Cardiac muscle cell (in vitro differentiated cells and primary cell): ENCODE measurements at regions not wholly inside any gene's neighbourhood (a gene's known extent, or its start where the extent isn't known, plus 50 kb on each side); places are given as distances from the start of the nearest gene placed in this dataset.
A peak's percentile ranks its signal among the peaks of the same experiment; 100 is the strongest.

ENCODE experiments used
- DNase-seq, 2 donors: peaks; one replicate each; pipeline versions ENCODE4 v3.0.0 to v3.0.0-alpha.2; 2010 to 2017; ENCODE audit warnings: low read depth in 1 of 2, low spot score in 1 of 2
- H3K27ac ChIP-seq: fragments of 200-600 bp; sonication (generic); 2 replicates; pipeline ENCODE4 v1.5.1; 2016
- H3K27me3 ChIP-seq: fragments of 200-600 bp; sonication (generic); 2 replicates; pipeline ENCODE4 v1.6.0; 2016; ENCODE audit warnings: control low read depth
- H3K36me3 ChIP-seq: fragments of 200-600 bp; sonication (generic); 2 replicates; pipeline ENCODE4 v1.5.1; 2016; ENCODE audit warnings: control low read depth
- H3K4me1 ChIP-seq: fragments of 200-600 bp; sonication (generic); 2 replicates; pipeline ENCODE4 v1.8.1; 2017; ENCODE audit warnings: low read depth, mild to moderate bottlenecking, mixed run types
- H3K4me3 ChIP-seq: fragments of 200-600 bp; sonication (generic); 2 replicates; pipeline ENCODE4 v1.5.1; 2016; ENCODE audit warnings: mild to moderate bottlenecking
- H3K9me3 ChIP-seq: fragments of 200-600 bp; sonication (generic); 2 replicates; pipeline ENCODE4 v1.5.1; 2017; ENCODE audit warnings: low read depth, mild to moderate bottlenecking, control low read depth
- TF ChIP-seq, protein P1 (sequence below): IDR thresholded peaks from 2 replicates; pipeline ENCODE4 v1.5.1; 2012; ENCODE audit warnings: low read depth, mild to moderate bottlenecking, low read length

DNA sequence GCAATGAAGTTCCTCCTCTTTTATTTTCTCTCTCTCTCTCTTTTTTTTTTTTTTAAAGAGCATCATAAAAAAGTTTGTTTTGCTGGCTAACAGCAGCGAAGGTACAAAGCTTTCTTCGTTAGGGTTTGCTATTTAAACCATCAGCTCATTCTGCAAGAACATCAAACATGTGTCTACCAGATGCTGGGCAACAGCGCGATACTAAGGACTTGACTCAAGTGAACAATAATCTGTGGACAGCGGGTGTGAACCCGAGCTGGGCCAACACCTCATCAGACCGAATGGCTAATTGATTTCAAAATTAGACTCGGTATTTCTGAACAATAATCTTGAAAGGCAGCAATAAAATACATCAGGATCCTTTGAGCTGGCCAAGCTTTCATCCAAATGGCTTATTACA, 246.4 kb downstream of the FBXO8 start:
- H3K9me3 ChIP-seq: no peaks in the 10 kb centered on the region
- TF ChIP-seq, protein P1, sequence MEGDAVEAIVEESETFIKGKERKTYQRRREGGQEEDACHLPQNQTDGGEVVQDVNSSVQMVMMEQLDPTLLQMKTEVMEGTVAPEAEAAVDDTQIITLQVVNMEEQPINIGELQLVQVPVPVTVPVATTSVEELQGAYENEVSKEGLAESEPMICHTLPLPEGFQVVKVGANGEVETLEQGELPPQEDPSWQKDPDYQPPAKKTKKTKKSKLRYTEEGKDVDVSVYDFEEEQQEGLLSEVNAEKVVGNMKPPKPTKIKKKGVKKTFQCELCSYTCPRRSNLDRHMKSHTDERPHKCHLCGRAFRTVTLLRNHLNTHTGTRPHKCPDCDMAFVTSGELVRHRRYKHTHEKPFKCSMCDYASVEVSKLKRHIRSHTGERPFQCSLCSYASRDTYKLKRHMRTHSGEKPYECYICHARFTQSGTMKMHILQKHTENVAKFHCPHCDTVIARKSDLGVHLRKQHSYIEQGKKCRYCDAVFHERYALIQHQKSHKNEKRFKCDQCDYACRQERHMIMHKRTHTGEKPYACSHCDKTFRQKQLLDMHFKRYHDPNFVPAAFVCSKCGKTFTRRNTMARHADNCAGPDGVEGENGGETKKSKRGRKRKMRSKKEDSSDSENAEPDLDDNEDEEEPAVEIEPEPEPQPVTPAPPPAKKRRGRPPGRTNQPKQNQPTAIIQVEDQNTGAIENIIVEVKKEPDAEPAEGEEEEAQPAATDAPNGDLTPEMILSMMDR: no peak
- no peaks in the 10 kb centered on the region for H3K36me3 ChIP-seq
- H3K4me1 ChIP-seq: peaks cover 22% of the 10 kb centered on the region
- H3K27me3 ChIP-seq: no peaks in the 10 kb centered on the region
- no peak for DNase-seq
- no peak overlapping the region for H3K27ac ChIP-seq
- H3K4me3 ChIP-seq: no peak overlapping the region

GRCh38 chr4:174036576-174036975, 246.9 kb downstream of the FBXO8 start:
- no peaks in the 10 kb centered on the region for H3K9me3 ChIP-seq
- H3K36me3 ChIP-seq: no peaks in the 10 kb centered on the region
- TF ChIP-seq, protein P1: no peak
- H3K27me3 ChIP-seq: no peaks in the 10 kb centered on the region
- no peak overlapping the region for H3K27ac ChIP-seq
- H3K4me1 ChIP-seq: peaks cover 17% of the 10 kb centered on the region
- no peak overlapping the region for H3K4me3 ChIP-seq
- peak in 1 of 2 donors; percentile 45 for DNase-seq

GRCh38 chr4:174036111-174036510, 247.4 kb downstream of the FBXO8 start:
- Histone ChIP-seq H3K9me3 (no peaks in the 10 kb centered on the region), H3K4me3 (no peak overlapping the region), H3K27me3 (no peaks in the 10 kb centered on the region), H3K27ac (no peak overlapping the region), H3K36me3 (no peaks in the 10 kb centered on the region), H3K4me1 (peaks cover 13% of the 10 kb centered on the region)
- TF ChIP-seq, protein P1: no peak
- no peak for DNase-seq

GRCh38 chr4:174023641-174024040, 259.8 kb downstream of the FBXO8 start:
- TF ChIP-seq, protein P1: no peak
- H3K27ac ChIP-seq: no peak overlapping the region
- H3K4me3 ChIP-seq: no peak overlapping the region
- no peaks in the 10 kb centered on the region for H3K27me3 ChIP-seq
- no peaks in the 10 kb centered on the region for H3K9me3 ChIP-seq
- no peaks in the 10 kb centered on the region for H3K36me3 ChIP-seq
- no peaks in the 10 kb centered on the region for H3K4me1 ChIP-seq
- DNase-seq: no peak

DNA sequence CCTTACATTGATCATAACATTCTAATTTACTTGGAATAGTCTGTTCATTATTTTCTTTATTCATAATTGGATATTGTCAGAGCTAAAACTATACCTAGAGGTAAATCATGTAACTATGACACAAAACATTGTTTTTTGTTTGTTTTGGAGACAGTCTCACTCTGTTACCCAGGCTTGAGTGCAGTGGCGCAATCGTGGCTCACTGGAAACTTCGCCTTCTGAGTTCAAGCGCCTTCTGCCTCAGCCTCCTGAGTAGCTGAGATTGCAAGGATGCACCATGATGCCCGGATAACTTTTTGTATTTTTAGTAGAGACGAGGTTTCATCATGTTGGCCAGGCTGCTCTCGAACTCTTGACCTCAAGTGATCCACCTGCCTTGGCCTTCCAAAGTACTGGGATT, 265.2 kb downstream of the FBXO8 start:
- no peak overlapping the region for H3K4me3 ChIP-seq
- H3K9me3 ChIP-seq: no peaks in the 10 kb centered on the region
- H3K4me1 ChIP-seq: no peaks in the 10 kb centered on the region
- H3K27ac ChIP-seq: no peak overlapping the region
- no peaks in the 10 kb centered on the region for H3K36me3 ChIP-seq
- TF ChIP-seq, protein P1: no peak
- H3K27me3 ChIP-seq: no peaks in the 10 kb centered on the region
- no peak for DNase-seq

DNA sequence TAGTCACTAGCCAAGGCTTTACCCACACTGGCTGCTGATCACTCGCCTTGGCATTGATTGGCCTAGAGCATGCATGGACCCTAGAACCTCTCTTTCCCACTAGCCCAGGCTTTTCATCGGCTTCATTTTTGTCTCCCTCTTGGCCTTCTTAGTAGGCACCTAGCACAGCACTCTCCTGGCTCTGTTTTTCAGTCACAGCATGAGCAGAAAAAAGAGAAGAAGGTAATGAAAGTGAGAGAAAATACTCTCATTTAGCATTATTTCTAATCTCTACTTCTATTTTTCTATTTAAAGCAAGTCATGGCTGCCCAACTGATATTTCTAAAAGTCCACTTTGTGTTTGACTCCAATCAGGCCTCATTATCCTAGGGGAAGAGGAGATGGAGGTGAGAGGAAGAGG, 267.2 kb downstream of the FBXO8 start:
- Histone ChIP-seq H3K27me3 (no peaks in the 10 kb centered on the region), H3K4me3 (no peak overlapping the region), H3K9me3 (no peaks in the 10 kb centered on the region), H3K27ac (no peak overlapping the region), H3K4me1 (no peaks in the 10 kb centered on the region), H3K36me3 (no peaks in the 10 kb centered on the region)
- DNase-seq: no peak
- TF ChIP-seq, protein P1: no peak
